ENCODE measurements at regions not wholly inside any gene's neighbourhood (a gene's known extent, or its start where the extent isn't known, plus 50 kb on each side); places are given as distances from the start of the nearest gene placed in this dataset.
"Not testable (repeated sequence)": the region's sequence is repeated elsewhere in the genome, so short reads cannot be mapped to it uniquely, and the experiment has no call there.

GRCh38 chr2:91422102-91422501, 2730.6 kb downstream of the RPIA start:
- H3K27ac Mint-ChIP-seq; H3K4me1 Mint-ChIP-seq; ATAC-seq (replicated peaks); H3K4me3 Mint-ChIP-seq; DNase-seq: not testable (repeated sequence)
- Mint-ChIP-seq H3K36me3 (peaks cover 22 to 26% of the 10 kb centered on the region in 2 donors), H3K9me3 (peaks cover 26 to 28% of the 10 kb centered on the region in 2 donors), H3K27me3 (peaks cover 0 to 15% of the 10 kb centered on the region in 2 donors)

- not testable (repeated sequence) for H3K27ac Mint-ChIP-seq; H3K4me1 Mint-ChIP-seq; DNase-seq; H3K4me3 Mint-ChIP-seq; H3K36me3 Mint-ChIP-seq; ATAC-seq (replicated peaks)
- Mint-ChIP-seq H3K27me3 (peaks cover 2 to 20% of the 10 kb centered on the region in 2 donors), H3K9me3 (peaks cover 11 to 12% of the 10 kb centered on the region in 2 donors)
Measured at GRCh38 chr2:91427148-91427547, 2735.7 kb downstream of the RPIA start.

GRCh38 chr2:91441932-91442245, 2750.4 kb downstream of the RPIA start:
- H3K27me3 Mint-ChIP-seq, result peaks cover 14 to 43% of the 10 kb centered on the region in 2 donors
- H3K36me3 Mint-ChIP-seq; H3K9me3 Mint-ChIP-seq; ATAC-seq (replicated peaks); DNase-seq; H3K27ac Mint-ChIP-seq: not testable (repeated sequence)
- H3K4me3 Mint-ChIP-seq, result peak overlapping the region; percentile 46 to 86
- peaks cover 0 to 15% of the 10 kb centered on the region in 2 donors for H3K4me1 Mint-ChIP-seq

- H3K36me3 Mint-ChIP-seq, result peaks cover 6 to 8% of the 10 kb centered on the region in 2 donors
- H3K9me3 Mint-ChIP-seq, result peaks cover 6 to 7% of the 10 kb centered on the region in 2 donors
- H3K4me1 Mint-ChIP-seq, result peaks cover 0 to 15% of the 10 kb centered on the region in 2 donors
- no peak for ATAC-seq (replicated peaks)
- H3K27ac Mint-ChIP-seq, result peak overlapping the region; percentile 42
- no peak for DNase-seq
- H3K27me3 Mint-ChIP-seq, result peaks cover 14 to 38% of the 10 kb centered on the region in 2 donors
- peak overlapping the region; percentile 46 to 86 for H3K4me3 Mint-ChIP-seq
Measured at GRCh38 chr2:91442246-91442905, 2750.9 kb downstream of the RPIA start.

- DNase-seq; H3K9me3 Mint-ChIP-seq; ATAC-seq (replicated peaks); H3K36me3 Mint-ChIP-seq: not testable (repeated sequence)
- Mint-ChIP-seq H3K4me3 (peak overlapping the region; percentile 65 to 86), H3K4me1 (peaks cover 0 to 15% of the 10 kb centered on the region in 2 donors), H3K27me3 (peaks cover 14 to 38% of the 10 kb centered on the region in 2 donors), H3K27ac (peak overlapping the region; percentile 56)
Measured at GRCh38 chr2:91442906-91443729, 2751.6 kb downstream of the RPIA start.

GRCh38 chr2:91443730-91444115, 2752.2 kb downstream of the RPIA start:
- ATAC-seq (replicated peaks); H3K36me3 Mint-ChIP-seq; H3K4me3 Mint-ChIP-seq; H3K27ac Mint-ChIP-seq; H3K9me3 Mint-ChIP-seq; DNase-seq: not testable (repeated sequence)
- Mint-ChIP-seq H3K27me3 (peaks cover 14 to 38% of the 10 kb centered on the region in 2 donors), H3K4me1 (peaks cover 0 to 15% of the 10 kb centered on the region in 2 donors)

- peaks cover 0 to 15% of the 10 kb centered on the region in 2 donors for H3K4me1 Mint-ChIP-seq
- H3K27ac Mint-ChIP-seq; H3K9me3 Mint-ChIP-seq; H3K36me3 Mint-ChIP-seq; H3K4me3 Mint-ChIP-seq; ATAC-seq (replicated peaks); DNase-seq: not testable (repeated sequence)
- H3K27me3 Mint-ChIP-seq, result peaks cover 14 to 38% of the 10 kb centered on the region in 2 donors
Measured at GRCh38 chr2:91445705-91446104, 2754.2 kb downstream of the RPIA start.

- H3K27ac Mint-ChIP-seq; H3K36me3 Mint-ChIP-seq; ATAC-seq (replicated peaks); H3K4me3 Mint-ChIP-seq; H3K9me3 Mint-ChIP-seq; DNase-seq: not testable (repeated sequence)
- Mint-ChIP-seq H3K27me3 (peaks cover 19 to 44% of the 10 kb centered on the region in 2 donors), H3K4me1 (peaks cover 0 to 15% of the 10 kb centered on the region in 2 donors)
Measured at GRCh38 chr2:91446489-91446888, 2755.0 kb downstream of the RPIA start.

GRCh38 chr2:91446915-91447314, 2755.4 kb downstream of the RPIA start:
- Mint-ChIP-seq H3K4me1 (peaks cover 0 to 13% of the 10 kb centered on the region in 2 donors), H3K27me3 (peaks cover 21 to 44% of the 10 kb centered on the region in 2 donors)
- H3K4me3 Mint-ChIP-seq; H3K36me3 Mint-ChIP-seq; H3K27ac Mint-ChIP-seq; DNase-seq; ATAC-seq (replicated peaks); H3K9me3 Mint-ChIP-seq: not testable (repeated sequence)

GRCh38 chr2:91447508-91447907, 2756.0 kb downstream of the RPIA start:
- not testable (repeated sequence) for H3K4me1 Mint-ChIP-seq; DNase-seq; H3K36me3 Mint-ChIP-seq; H3K27ac Mint-ChIP-seq; ATAC-seq (replicated peaks); H3K4me3 Mint-ChIP-seq
- peaks cover 21 to 43% of the 10 kb centered on the region in 2 donors for H3K27me3 Mint-ChIP-seq
- H3K9me3 Mint-ChIP-seq, result peaks cover 7 to 12% of the 10 kb centered on the region in 2 donors

- not testable (repeated sequence) for H3K27ac Mint-ChIP-seq; H3K4me3 Mint-ChIP-seq; H3K4me1 Mint-ChIP-seq; H3K9me3 Mint-ChIP-seq; DNase-seq; ATAC-seq (replicated peaks); H3K36me3 Mint-ChIP-seq
- peaks cover 17 to 22% of the 10 kb centered on the region in 2 donors for H3K27me3 Mint-ChIP-seq
Measured at GRCh38 chr2:91462292-91462691, 2770.8 kb downstream of the RPIA start.

- not testable (repeated sequence) for ATAC-seq (replicated peaks); DNase-seq; H3K4me1 Mint-ChIP-seq; H3K4me3 Mint-ChIP-seq; H3K9me3 Mint-ChIP-seq; H3K27ac Mint-ChIP-seq; H3K36me3 Mint-ChIP-seq
- H3K27me3 Mint-ChIP-seq, result peaks cover 17 to 24% of the 10 kb centered on the region in 2 donors
Measured at GRCh38 chr2:91463007-91463406, 2771.5 kb downstream of the RPIA start.

- not testable (repeated sequence) for H3K36me3 Mint-ChIP-seq; H3K4me1 Mint-ChIP-seq; H3K9me3 Mint-ChIP-seq; H3K4me3 Mint-ChIP-seq; DNase-seq; H3K27ac Mint-ChIP-seq; ATAC-seq (replicated peaks)
- H3K27me3 Mint-ChIP-seq, result peaks cover 17 to 24% of the 10 kb centered on the region in 2 donors
Measured at GRCh38 chr2:91466780-91467363, 2775.4 kb downstream of the RPIA start.

- Mint-ChIP-seq H3K27ac (peak overlapping the region; percentile 95), H3K27me3 (peaks cover 14 to 35% of the 10 kb centered on the region in 2 donors), H3K4me3 (peak overlapping the region; percentile 76 to 78), H3K4me1 (peaks cover 5 to 16% of the 10 kb centered on the region in 2 donors)
- not testable (repeated sequence) for DNase-seq; H3K9me3 Mint-ChIP-seq; ATAC-seq (replicated peaks); H3K36me3 Mint-ChIP-seq
Measured at GRCh38 chr2:91476244-91476935, 2784.9 kb downstream of the RPIA start.
